ENCODE measurements at regions not wholly inside any gene's neighbourhood (a gene's known extent, or its start where the extent isn't known, plus 50 kb on each side); places are given as distances from the start of the nearest gene placed in this dataset.

- no peaks in the 10 kb centered on the region for H3K27me3 ChIP-seq (ENCODE audit: control insufficient read depth, insufficient read depth, low read length, poor library complexity, severe bottlenecking)
- Mint-ChIP-seq H3K36me3 (ENCODE audit: low read depth) (no peaks in the 10 kb centered on the region), H3K4me3 (no peak overlapping the region), H3K4me1 (peaks cover 8% of the 10 kb centered on the region), H3K27ac (no peak overlapping the region), H3K9me3 (no peaks in the 10 kb centered on the region), H3K27me3 (ENCODE audit: insufficient read depth) (no peaks in the 10 kb centered on the region)
- TF ChIP-seq CTCF (conservative IDR thresholded peaks at IDR 0.05) = no peak
- H3K27ac ChIP-seq (ENCODE audit: low read depth, low read length) = no peak overlapping the region
- H3K36me3 ChIP-seq (ENCODE audit: control insufficient read depth, insufficient read depth, low read length) = no peaks in the 10 kb centered on the region
- no peak for DNase-seq
- H3K4me3 ChIP-seq (ENCODE audit: low read length) = no peak overlapping the region
- 94 to 100% methylated on average over 1 of the region's 1 CpG for WGBS, 2 experiments (ENCODE audit: insufficient coverage in 1 of 2, insufficient read length in 1 of 2)
- H3K4me1 ChIP-seq (ENCODE audit: control insufficient read depth, insufficient read depth, low read length) = no peaks in the 10 kb centered on the region
- H3K9me3 ChIP-seq (ENCODE audit: control insufficient read depth, low read length) = no peaks in the 10 kb centered on the region
- H3K9ac ChIP-seq (ENCODE audit: extremely low read depth, low read length, poor library complexity, severe bottlenecking) = no peak overlapping the region
Observed at GRCh38 chr11:86135319-86135714, 66.4 kb upstream of the PICALM start.

DNA sequence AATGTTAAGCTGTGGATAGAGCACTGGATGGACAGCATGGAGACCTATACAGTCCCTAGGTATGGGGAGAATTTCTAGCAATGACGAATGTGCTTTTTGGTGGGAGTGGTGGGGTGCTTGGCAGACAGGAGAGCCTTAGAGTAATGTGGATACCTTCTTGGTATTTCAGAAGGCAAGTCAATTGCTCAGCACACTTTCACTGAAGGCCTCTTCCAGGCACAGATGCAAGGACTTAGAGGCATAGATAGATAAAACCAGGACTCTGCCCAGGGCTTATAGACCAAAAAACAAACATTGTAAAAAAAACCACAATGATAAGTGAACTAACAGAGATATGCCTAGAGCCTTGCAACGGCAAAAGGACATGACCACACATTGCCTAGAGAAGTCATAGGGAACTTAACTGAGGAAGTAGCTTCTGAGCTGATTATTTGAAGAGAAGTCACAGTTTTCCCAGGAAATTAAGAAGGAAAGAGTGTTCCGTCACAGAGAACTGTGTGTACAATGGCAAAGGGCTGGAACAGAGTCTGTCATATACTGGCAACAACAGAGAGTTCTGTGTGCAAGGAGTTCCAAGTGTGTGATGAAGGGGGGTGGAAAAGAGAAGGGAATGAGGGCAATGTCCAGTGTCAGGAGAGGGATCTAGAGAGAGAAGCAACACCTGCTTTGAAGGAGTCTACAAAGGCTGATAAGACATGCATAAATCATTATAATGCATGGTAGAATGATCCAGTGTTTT is 65.9 kb upstream of the PICALM start:
- Histone ChIP-seq H3K4me1 (ENCODE audit: control insufficient read depth, insufficient read depth, low read length) (no peaks in the 10 kb centered on the region), H3K9ac (ENCODE audit: extremely low read depth, low read length, poor library complexity, severe bottlenecking) (no peak overlapping the region), H3K36me3 (ENCODE audit: control insufficient read depth, insufficient read depth, low read length) (no peaks in the 10 kb centered on the region), H3K9me3 (ENCODE audit: control insufficient read depth, low read length) (no peaks in the 10 kb centered on the region), H3K27ac (ENCODE audit: low read depth, low read length) (no peak overlapping the region), H3K4me3 (ENCODE audit: low read length) (no peak overlapping the region), H3K27me3 (ENCODE audit: control insufficient read depth, insufficient read depth, low read length, poor library complexity, severe bottlenecking) (no peaks in the 10 kb centered on the region)
- no peaks in the 10 kb centered on the region for H3K36me3 Mint-ChIP-seq (ENCODE audit: low read depth)
- H3K4me1 Mint-ChIP-seq = peaks cover 8% of the 10 kb centered on the region
- H3K27me3 Mint-ChIP-seq (ENCODE audit: insufficient read depth) = no peaks in the 10 kb centered on the region
- no peaks in the 10 kb centered on the region for H3K9me3 Mint-ChIP-seq
- H3K27ac Mint-ChIP-seq = no peak overlapping the region
- no peak for DNase-seq
- TF ChIP-seq CTCF (conservative IDR thresholded peaks at IDR 0.05) = no peak
- 94 to 100% methylated on average over 2 to 3 of the region's 3 CpGs for WGBS, 2 experiments (ENCODE audit: insufficient coverage in 1 of 2, insufficient read length in 1 of 2)
- H3K4me3 Mint-ChIP-seq = no peak overlapping the region

GRCh38 chr11:86132667-86133249 is 63.9 kb upstream of the PICALM start:
- no peaks in the 10 kb centered on the region for H3K4me1 ChIP-seq (ENCODE audit: control insufficient read depth, insufficient read depth, low read length)

More at GRCh38 chr11:86132667-86133249, 63.9 kb upstream of the PICALM start:
- no peak for DNase-seq
- Mint-ChIP-seq H3K36me3 (ENCODE audit: low read depth) (no peaks in the 10 kb centered on the region), H3K27ac (no peak overlapping the region), H3K4me1 (peaks cover 8% of the 10 kb centered on the region), H3K9me3 (no peaks in the 10 kb centered on the region), H3K4me3 (no peak overlapping the region), H3K27me3 (ENCODE audit: insufficient read depth) (peaks cover 2% of the 10 kb centered on the region)
- TF ChIP-seq CTCF (conservative IDR thresholded peaks at IDR 0.05) = no peak
- Histone ChIP-seq H3K27ac (ENCODE audit: low read depth, low read length) (no peak overlapping the region), H3K27me3 (ENCODE audit: control insufficient read depth, insufficient read depth, low read length, poor library complexity, severe bottlenecking) (no peaks in the 10 kb centered on the region), H3K9ac (ENCODE audit: extremely low read depth, low read length, poor library complexity, severe bottlenecking) (no peak overlapping the region), H3K9me3 (ENCODE audit: control insufficient read depth, low read length) (no peaks in the 10 kb centered on the region), H3K4me3 (ENCODE audit: low read length) (no peak overlapping the region), H3K36me3 (ENCODE audit: control insufficient read depth, insufficient read depth, low read length) (no peaks in the 10 kb centered on the region)
- 90 to 94% methylated on average over 2 to 7 of the region's 7 CpGs for WGBS, 2 experiments (ENCODE audit: insufficient coverage in 1 of 2, insufficient read length in 1 of 2)
